HepG2 (cell line): ENCODE measurements at regions not wholly inside any gene's neighbourhood (a gene's known extent, or its start where the extent isn't known, plus 50 kb on each side); places are given as distances from the start of the nearest gene placed in this dataset.

Experiments
- ATAC-seq: fragments of 200-7000 bp; cut with Tn5 transposase; 3 replicates; pipeline ENCODE4 v1.9.1; 2020; ENCODE audit warnings: mild to moderate bottlenecking, moderate library complexity
- BruUV-seq: library from RNA; stranded (reverse); fragments of 400-500 nt; replicated peaks from 2 replicates; lab custom pipeline; 2021; lab: Mats Ljungman, UMichigan
- CTCF ChIA-PET: fragments of 300-600 bp; formaldehyde crosslinking; extraction: SDS; loops from one replicate; lab custom pipeline; 2021; ENCODE audit warnings: low total read pairs, inconsistent platforms, low intra/inter-chr PET ratio; lab: Yijun Ruan, JAX
- POLR2A ChIA-PET: fragments of 350-600 bp; sonication (Branson Sonifier 250); formaldehyde crosslinking; loops from one replicate; lab custom pipeline; 2020; ENCODE audit warnings: antibody characterized with exemption, inconsistent platforms; lab: Yijun Ruan, JAX
- DNase-seq: peaks from one replicate; pipeline ENCODE4 v3.0.0-alpha.2; 2015; ENCODE audit warnings: low spot score
- FAIRE-seq: peaks from 3 replicates; lab custom pipeline; 2011; peaks lifted over from hg19 to GRCh38; lab: Jason Lieb, UNC
- H2AFZ ChIP-seq: one replicate; pipeline ENCODE4 v1.6.1; 2011; ENCODE audit warnings: low read length, inconsistent platforms
- H3K27ac ChIP-seq: fragments of 300-600 bp; 3 replicates; pipeline ENCODE4 v1.8.0; 2011; ENCODE audit warnings: mixed run types, mild to moderate bottlenecking, mixed read lengths, low read length, inconsistent platforms; ENCODE audit not compliant: insufficient read depth; ENCODE audit errors: extremely low read length
- H3K27me3 ChIP-seq, 2 experiments: fragments of 200-600 bp in 1 of 2; 2 replicates in 1 of 2; 3 replicates in 1 of 2; pipeline versions ENCODE4 v1.6.0 to v1.8.0; 2011; ENCODE audit warnings: low read length in 2 of 2, mild to moderate bottlenecking in 2 of 2, moderate library complexity in 2 of 2, inconsistent platforms in 1 of 2; ENCODE audit not compliant: insufficient read depth in 2 of 2, control insufficient read depth in 1 of 2
- H3K36me3 ChIP-seq, 2 experiments: fragments of 200-600 bp in 1 of 2; replicated peaks in 1 of 2; 2 replicates in 1 of 2; 3 replicates in 1 of 2; pipeline versions ENCODE4 v1.5.1 to v1.8.0; 2011; ENCODE audit warnings: low read length in 2 of 2, inconsistent platforms in 1 of 2; ENCODE audit not compliant: insufficient read depth in 2 of 2, control insufficient read depth in 1 of 2
- H3K4me1 ChIP-seq: 2 replicates; pipeline ENCODE4 v1.5.1; 2012; ENCODE audit warnings: low read length, inconsistent platforms; ENCODE audit not compliant: insufficient read depth
- H3K4me2 ChIP-seq: 2 replicates; pipeline ENCODE4 v1.6.0; 2011; ENCODE audit warnings: low read depth, low read length, inconsistent platforms
- H3K4me3 ChIP-seq, 3 experiments: fragments of 200-600 bp in 1 of 3; sonication (generic), shearing (Covaris generic) in 1 of 3; replicated peaks in 1 of 3; 2 replicates each; pipeline ENCODE4 v1.5.1; 2011 to 2016; ENCODE audit warnings: low read length in 3 of 3, inconsistent platforms in 2 of 3, low read depth in 2 of 3, mild to moderate bottlenecking in 2 of 3, control low read depth in 1 of 3, mixed read lengths in 1 of 3; ENCODE audit not compliant: insufficient read depth in 1 of 3
- H3K79me2 ChIP-seq: one replicate; pipeline ENCODE4 v1.6.1; 2011; ENCODE audit warnings: low read length, inconsistent platforms; ENCODE audit not compliant: insufficient read depth
- H3K9ac ChIP-seq: 2 replicates; pipeline ENCODE4 v1.6.0; 2011; ENCODE audit warnings: mild to moderate bottlenecking, low read depth, low read length, inconsistent platforms; ENCODE audit not compliant: insufficient read depth
- H3K9me3 ChIP-seq: 2 replicates; pipeline ENCODE4 v1.5.1; 2012; ENCODE audit warnings: mild to moderate bottlenecking, low read length
- H4K20me1 ChIP-seq: 2 replicates; pipeline ENCODE4 v1.6.0; 2011; ENCODE audit warnings: inconsistent platforms, mild to moderate bottlenecking, low read length, moderate library complexity; ENCODE audit not compliant: insufficient read depth
- CSRNP1 ChIP-seq: sonication (generic); formaldehyde crosslinking; IDR thresholded peaks from 2 replicates; pipeline ENCODE4 v1.8.1; 2023; ENCODE audit warnings: mild to moderate bottlenecking, missing genetic modification reagents
- CTCF ChIP-seq: sonication (generic); formaldehyde crosslinking; IDR thresholded peaks from 2 replicates; pipeline ENCODE4 v1.5.0; 2020; ENCODE audit warnings: mild to moderate bottlenecking, missing genetic modification reagents, moderate library complexity
- ELF3 ChIP-seq: IDR thresholded peaks from 2 replicates; pipeline ENCODE4 v1.6.1; 2016; ENCODE audit warnings: missing genetic modification reagents, missing compliant biosample characterization
- ETV5 ChIP-seq: IDR thresholded peaks from 2 replicates; pipeline ENCODE4 v1.6.1; 2018; ENCODE audit warnings: missing biosample characterization, missing genetic modification reagents, inconsistent platforms, borderline replicate concordance
- FOSL2 ChIP-seq: sonication (generic); formaldehyde crosslinking; IDR thresholded peaks from 2 replicates; pipeline ENCODE4 v1.4.0; 2020; ENCODE audit warnings: missing genetic modification reagents
- GABPA ChIP-seq, 2 experiments: IDR thresholded peaks; 2 replicates each; pipeline ENCODE4 v1.6.1; 2011 to 2016; ENCODE audit warnings: low read depth in 2 of 2, low read length in 1 of 2, missing biosample characterization in 1 of 2, missing genetic modification characterization in 1 of 2
- HBP1 ChIP-seq: IDR thresholded peaks from 2 replicates; pipeline ENCODE4 v1.6.1; 2016; ENCODE audit warnings: low read depth, control low read depth
- KLF16 ChIP-seq, 2 experiments: sonication (generic) in 1 of 2; formaldehyde crosslinking in 1 of 2; IDR thresholded peaks; 2 replicates each; pipeline versions ENCODE4 v1.6.1 to v1.8.0; 2016 to 2023; ENCODE audit warnings: missing genetic modification reagents in 2 of 2, missing compliant biosample characterization in 1 of 2
- NFIC ChIP-seq: IDR thresholded peaks from 2 replicates; pipeline ENCODE4 v1.6.1; 2012; ENCODE audit warnings: mild to moderate bottlenecking, low read length, inconsistent platforms
- PCBP1 ChIP-seq: fragments of 200-400 bp; formaldehyde crosslinking; IDR thresholded peaks from 2 replicates; pipeline ENCODE4 v1.6.1; 2017; ENCODE audit warnings: mild to moderate bottlenecking, low read depth, low read length, borderline replicate concordance
- SMC3 ChIP-seq: IDR thresholded peaks from 2 replicates; pipeline ENCODE4 v1.6.1; 2011; ENCODE audit warnings: low read length, improper control_type of control experiment
- STAG1 ChIP-seq: sonication (generic); formaldehyde crosslinking; IDR thresholded peaks from 2 replicates; pipeline ENCODE4 v1.4.0; 2020; ENCODE audit warnings: missing genetic modification reagents
- ZNF441 ChIP-seq: sonication (generic); formaldehyde crosslinking; IDR thresholded peaks from 2 replicates; pipeline ENCODE4 v1.7.0; 2021; ENCODE audit warnings: missing genetic modification reagents, borderline replicate concordance
- ZNF576 ChIP-seq: sonication (generic); formaldehyde crosslinking; IDR thresholded peaks from 2 replicates; pipeline ENCODE4 v1.4.0; 2020; ENCODE audit warnings: mild to moderate bottlenecking, missing genetic modification reagents
- ZNF652 ChIP-seq: IDR thresholded peaks from 2 replicates; pipeline ENCODE4 v1.6.1; 2016; ENCODE audit warnings: low read depth, borderline replicate concordance
- ZNF782 ChIP-seq: sonication (generic); formaldehyde crosslinking; IDR thresholded peaks from 2 replicates; pipeline ENCODE4 v1.4.0; 2020; ENCODE audit warnings: missing genetic modification reagents, mild to moderate bottlenecking, borderline replicate concordance
- ZNF790 ChIP-seq: sonication (generic); formaldehyde crosslinking; IDR thresholded peaks from 2 replicates; pipeline ENCODE4 v1.8.0; 2022; ENCODE audit warnings: missing genetic modification reagents, mild to moderate bottlenecking, borderline replicate concordance
- ZSCAN31 ChIP-seq: sonication (generic); formaldehyde crosslinking; IDR thresholded peaks from 2 replicates; pipeline ENCODE4 v1.5.0; 2020; ENCODE audit warnings: low read depth, mild to moderate bottlenecking, missing genetic modification reagents
- WGBS: methylation state at CpG from one replicate; pipeline ENCODE4 v1.1.6; 2017; ENCODE audit warnings: low lambda C conversion rate; 5-methylcytosine and 5-hydroxymethylcytosine counted together
- in situ Hi-C: cut with HindIII; loops from 2 replicates; pipeline ENCODE4 v1.10.0; 2017; ENCODE audit warnings: low pct_unique_long_range_greater_than_20kb; ENCODE audit not compliant: extremely low pct_ligation_motif_present
- intact Hi-C: fragments of 100-400 bp; cut with micrococcal nuclease; formaldehyde crosslinking; loops from one replicate; pipeline ENCODE4 v1.10.0; 2022; ENCODE audit not compliant: unreplicated experiment

- Histone ChIP-seq H2AFZ (no peak overlapping the region), H3K4me2 (no peak overlapping the region), H3K27me3 (peaks cover 3 to 47% of the 10 kb centered on the region in 2 experiments; a peak in 4 of 5 replicates), H3K9ac (no peak overlapping the region), H3K4me1 (peaks cover 6% of the 10 kb centered on the region), H3K36me3 (no peaks in the 10 kb centered on the region), H4K20me1 (no peaks in the 10 kb centered on the region), H3K4me3 (no peak overlapping the region), H3K9me3 (no peaks in the 10 kb centered on the region), H3K27ac (no peak overlapping the region), H3K79me2 (no peaks in the 10 kb centered on the region)
- in situ Hi-C loops = no loop called here
- FAIRE-seq (peak; percentile 89), ATAC-seq (peak; percentile 77), DNase-seq (peak; percentile 51)
- BruUV-seq = no TSS peak
- ChIA-PET POLR2A (no interaction called here), CTCF (interaction anchor here (1.3 kb wide), 1 partner anchor 65 kb away, joined by 7 read pairs; no protein-coding TSS in a partner anchor)
- WGBS = 23% methylated on average over 15 of the region's 15 CpGs
- intact Hi-C loops = loop anchor here (2.0 kb wide), 1 partner anchor 65 kb away; no protein-coding TSS in a partner anchor
- TF ChIP-seq HBP1 (no peak), ZNF576 (CRISPR knock-in tag) (no peak), SMC3 (peak; percentile 30; the same call in 1 of the 2 replicates), FOSL2 (CRISPR knock-in tag) (peak; percentile 69), PCBP1 (no peak), NFIC (no peak), GABPA (IDR thresholded peaks at IDR 0.05; ENCODE audit: low read depth, low read length) (no peak), GABPA (CRISPR knock-in tag; IDR thresholded peaks at IDR 0.05; ENCODE audit: low read depth) (peak; percentile 36; the same call in 1 of the 2 replicates), KLF16 (CRISPR knock-in tag; IDR thresholded peaks at IDR 0.05) (no peak), ZNF652 (CRISPR knock-in tag) (peak; percentile 86), CTCF (peak; percentile 61), ETV5 (CRISPR knock-in tag) (peak; percentile 35; the same call in 1 of the 2 replicates), ZSCAN31 (CRISPR knock-in tag) (0 out of 2 replicates have a peak, but pooled peaks have one; percentile 23), STAG1 (CRISPR knock-in tag) (peak; percentile 38), ELF3 (CRISPR knock-in tag) (peak; percentile 55; the same call in 1 of the 2 replicates), ZNF790 (CRISPR knock-in tag) (no peak), CSRNP1 (CRISPR knock-in tag) (no peak), ZNF782 (CRISPR knock-in tag) (no peak), ZNF441 (0 out of 2 replicates have a peak, but pooled peaks have one; percentile 22)
These were observed 61.8 kb upstream of the GPR45 start for GRCh38 chr2:105179469-105180372.
